Peyer's patch (tissue), 4 donors: ENCODE measurements at regions not wholly inside any gene's neighbourhood (a gene's known extent, or its start where the extent isn't known, plus 50 kb on each side); places are given as distances from the start of the nearest gene placed in this dataset.

Experiments used
- POLR2A ChIP-seq, 2 donors: fragments of 450-650 bp; IDR thresholded peaks; one replicate each; pipeline ENCODE4 v1.5.1; 2017; ENCODE audit warnings: antibody characterized with exemption in 2 of 2, mild to moderate bottlenecking in 2 of 2, moderate library complexity in 2 of 2
- TF ChIP-seq, protein P1 (sequence below), 6 experiments: fragments of 450-650 bp in 4 of 6; fragments of 200-600 bp in 2 of 6; sonication (generic) in 1 of 6; IDR thresholded peaks; one replicate each; pipeline ENCODE4 v1.5.1; 2017 to 2019; ENCODE audit warnings: antibody characterized with exemption in 6 of 6, mild to moderate bottlenecking in 3 of 6, moderate library complexity in 1 of 6

DNA sequence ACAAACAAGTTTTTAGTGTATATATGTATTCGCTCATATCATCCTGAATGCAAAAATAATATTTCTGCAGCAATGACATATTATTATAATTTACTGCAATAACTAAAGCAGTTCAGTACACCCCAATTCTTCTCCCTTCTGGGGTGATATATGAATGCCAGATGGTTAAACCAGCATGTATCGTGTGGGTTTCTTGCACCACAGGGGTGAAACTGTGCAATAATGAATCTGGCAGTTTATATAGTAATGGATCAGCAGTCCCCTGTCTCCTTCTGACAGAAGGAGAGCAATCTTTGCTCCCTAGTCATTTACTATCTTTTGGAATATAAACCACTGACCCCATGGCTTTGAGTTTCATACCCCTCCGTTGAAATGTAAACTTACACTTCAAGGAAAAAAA lies 228.6 kb upstream of the KLHL1 start:
- no peak for TF ChIP-seq POLR2A (IDR thresholded peaks at IDR 0.05)
- TF ChIP-seq, protein P1, sequence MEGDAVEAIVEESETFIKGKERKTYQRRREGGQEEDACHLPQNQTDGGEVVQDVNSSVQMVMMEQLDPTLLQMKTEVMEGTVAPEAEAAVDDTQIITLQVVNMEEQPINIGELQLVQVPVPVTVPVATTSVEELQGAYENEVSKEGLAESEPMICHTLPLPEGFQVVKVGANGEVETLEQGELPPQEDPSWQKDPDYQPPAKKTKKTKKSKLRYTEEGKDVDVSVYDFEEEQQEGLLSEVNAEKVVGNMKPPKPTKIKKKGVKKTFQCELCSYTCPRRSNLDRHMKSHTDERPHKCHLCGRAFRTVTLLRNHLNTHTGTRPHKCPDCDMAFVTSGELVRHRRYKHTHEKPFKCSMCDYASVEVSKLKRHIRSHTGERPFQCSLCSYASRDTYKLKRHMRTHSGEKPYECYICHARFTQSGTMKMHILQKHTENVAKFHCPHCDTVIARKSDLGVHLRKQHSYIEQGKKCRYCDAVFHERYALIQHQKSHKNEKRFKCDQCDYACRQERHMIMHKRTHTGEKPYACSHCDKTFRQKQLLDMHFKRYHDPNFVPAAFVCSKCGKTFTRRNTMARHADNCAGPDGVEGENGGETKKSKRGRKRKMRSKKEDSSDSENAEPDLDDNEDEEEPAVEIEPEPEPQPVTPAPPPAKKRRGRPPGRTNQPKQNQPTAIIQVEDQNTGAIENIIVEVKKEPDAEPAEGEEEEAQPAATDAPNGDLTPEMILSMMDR (IDR thresholded peaks at IDR 0.05): no peak
